ENCODE measurements at regions not wholly inside any gene's neighbourhood (a gene's known extent, or its start where the extent isn't known, plus 50 kb on each side); places are given as distances from the start of the nearest gene placed in this dataset.
"Not testable (repeated sequence)": the region's sequence is repeated elsewhere in the genome, so short reads cannot be mapped to it uniquely, and the experiment has no call there.

- Histone ChIP-seq H3K4me1 (ENCODE audit: control insufficient read depth, extremely low read depth, insufficient read depth, low read length) (peaks cover 9% of the 10 kb centered on the region), H3K9me1 (replicated peaks; ENCODE audit: control insufficient read depth, extremely low read depth, insufficient read depth, low read length) (no peaks in the 10 kb centered on the region), H3K79me2 (ENCODE audit: control insufficient read depth, insufficient read depth, low read length) (no peaks in the 10 kb centered on the region), H3K36me3 (ENCODE audit: control insufficient read depth in 2 of 2, extremely low read depth in 1 of 2, insufficient read depth in 2 of 2, low read length in 2 of 2) (no peaks in the 10 kb centered on the region), H3K9me3 (replicated peaks; ENCODE audit: control insufficient read depth, insufficient read depth, low read length) (no peaks in the 10 kb centered on the region), H3K27ac (ENCODE audit: insufficient read depth, low read depth, low read length) (no peak overlapping the region), H3K4me2 (ENCODE audit: insufficient read depth, low read length) (no peak overlapping the region), H3K27me3 (ENCODE audit: control insufficient read depth in 2 of 2, insufficient read depth in 2 of 2, low read length in 2 of 2) (no peaks in the 10 kb centered on the region), H3K9ac (replicated peaks; ENCODE audit: extremely low read depth, insufficient read depth, low read length) (no peak overlapping the region), H2AFZ (ENCODE audit: low read depth, low read length) (no peak overlapping the region), H4K20me1 (replicated peaks; ENCODE audit: control insufficient read depth, extremely low read depth, insufficient read depth, low read length) (no peaks in the 10 kb centered on the region), H3K4me3 (replicated peaks in 1 of 3; ENCODE audit: insufficient read depth in 1 of 3, low read depth in 1 of 3, low read length in 3 of 3) (no peak overlapping the region)
- FAIRE-seq (no peak), DNase-seq (ENCODE audit: low read depth, low spot score) (no peak)
- POLR2A ChIA-PET: no interaction called here
- CTCF ChIA-PET: interaction anchor here (1.0 kb wide), 1 partner anchor 9 kb away, joined by 4 read pairs; no protein-coding TSS in a partner anchor
- BruUV-seq (replicated peaks): no TSS peak
- dilution Hi-C loops (cut with MboI; ENCODE audit: extremely low pct_ligation_motif_present, low sequenced_read_pairs) (no loop called here), intact Hi-C loops (cut with micrococcal nuclease) (no loop called here)
- no peak for TF ChIP-seq MYC (IDR thresholded peaks at IDR 0.05; ENCODE audit: low read depth, low read length)
- TF ChIP-seq MAX (IDR thresholded peaks at IDR 0.05; ENCODE audit: insufficient read depth, insufficient read length): no peak
- no peak for TF ChIP-seq EZH2 (IDR thresholded peaks at IDR 0.05; ENCODE audit: borderline replicate concordance, low read depth, low read length, severe bottlenecking)
- no peak for TF ChIP-seq POLR2AphosphoS5 (IDR thresholded peaks at IDR 0.05; ENCODE audit: insufficient read depth, low read depth, low read length)
- no peak for TF ChIP-seq GATA2 (IDR thresholded peaks at IDR 0.05; ENCODE audit: insufficient read depth, insufficient read length, low read depth, low read length)
- TF ChIP-seq POLR2A (IDR thresholded peaks at IDR 0.05; ENCODE audit: low read depth, low read length): no peak
- TF ChIP-seq, protein P1, sequence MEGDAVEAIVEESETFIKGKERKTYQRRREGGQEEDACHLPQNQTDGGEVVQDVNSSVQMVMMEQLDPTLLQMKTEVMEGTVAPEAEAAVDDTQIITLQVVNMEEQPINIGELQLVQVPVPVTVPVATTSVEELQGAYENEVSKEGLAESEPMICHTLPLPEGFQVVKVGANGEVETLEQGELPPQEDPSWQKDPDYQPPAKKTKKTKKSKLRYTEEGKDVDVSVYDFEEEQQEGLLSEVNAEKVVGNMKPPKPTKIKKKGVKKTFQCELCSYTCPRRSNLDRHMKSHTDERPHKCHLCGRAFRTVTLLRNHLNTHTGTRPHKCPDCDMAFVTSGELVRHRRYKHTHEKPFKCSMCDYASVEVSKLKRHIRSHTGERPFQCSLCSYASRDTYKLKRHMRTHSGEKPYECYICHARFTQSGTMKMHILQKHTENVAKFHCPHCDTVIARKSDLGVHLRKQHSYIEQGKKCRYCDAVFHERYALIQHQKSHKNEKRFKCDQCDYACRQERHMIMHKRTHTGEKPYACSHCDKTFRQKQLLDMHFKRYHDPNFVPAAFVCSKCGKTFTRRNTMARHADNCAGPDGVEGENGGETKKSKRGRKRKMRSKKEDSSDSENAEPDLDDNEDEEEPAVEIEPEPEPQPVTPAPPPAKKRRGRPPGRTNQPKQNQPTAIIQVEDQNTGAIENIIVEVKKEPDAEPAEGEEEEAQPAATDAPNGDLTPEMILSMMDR (IDR thresholded peaks at IDR 0.05; ENCODE audit: extremely low read depth in 1 of 2, insufficient read depth in 1 of 2, low read depth in 1 of 2, low read length in 2 of 2): no peak
- no peak for TF ChIP-seq JUN (IDR thresholded peaks at IDR 0.05; ENCODE audit: borderline replicate concordance, insufficient read depth, insufficient read length, low read depth)
- no peak for TF ChIP-seq FOS (IDR thresholded peaks at IDR 0.05; ENCODE audit: borderline replicate concordance, insufficient read depth, low read length)
Observed at GRCh38 chr6:84588697-84589080, 175.7 kb downstream of the TBX18 start.

GRCh38 chr6:84587994-84588696 lies 176.3 kb downstream of the TBX18 start:
- H3K9me3 ChIP-seq (replicated peaks; ENCODE audit: control insufficient read depth, insufficient read depth, low read length); H3K36me3 ChIP-seq (ENCODE audit: control insufficient read depth in 2 of 2, extremely low read depth in 1 of 2, insufficient read depth in 2 of 2, low read length in 2 of 2); H3K79me2 ChIP-seq (ENCODE audit: control insufficient read depth, insufficient read depth, low read length); BruUV-seq (replicated peaks); H2AFZ ChIP-seq (ENCODE audit: low read depth, low read length); H3K27me3 ChIP-seq (ENCODE audit: control insufficient read depth in 2 of 2, insufficient read depth in 2 of 2, low read length in 2 of 2); H3K27ac ChIP-seq (ENCODE audit: insufficient read depth, low read depth, low read length); intact Hi-C loops (cut with micrococcal nuclease); dilution Hi-C loops (cut with MboI; ENCODE audit: extremely low pct_ligation_motif_present, low sequenced_read_pairs); H3K9ac ChIP-seq (replicated peaks; ENCODE audit: extremely low read depth, insufficient read depth, low read length); POLR2A ChIA-PET; H3K4me3 ChIP-seq (replicated peaks in 1 of 3; ENCODE audit: insufficient read depth in 1 of 3, low read depth in 1 of 3, low read length in 3 of 3); FAIRE-seq; H3K4me2 ChIP-seq (ENCODE audit: insufficient read depth, low read length); H3K9me1 ChIP-seq (replicated peaks; ENCODE audit: control insufficient read depth, extremely low read depth, insufficient read depth, low read length); H3K4me1 ChIP-seq (ENCODE audit: control insufficient read depth, extremely low read depth, insufficient read depth, low read length); DNase-seq (ENCODE audit: low read depth, low spot score); H4K20me1 ChIP-seq (replicated peaks; ENCODE audit: control insufficient read depth, extremely low read depth, insufficient read depth, low read length): not testable (repeated sequence)
- CTCF ChIA-PET: interaction anchor here (1.0 kb wide), 1 partner anchor 8 kb away, joined by 4 read pairs; no protein-coding TSS in a partner anchor
